ENCODE measurements at regions not wholly inside any gene's neighbourhood (a gene's known extent, or its start where the extent isn't known, plus 50 kb on each side); places are given as distances from the start of the nearest gene placed in this dataset.

GRCh38 chr3:163644172-163644571 is 1434.1 kb downstream of the SI start:
- intact Hi-C loops (cut with micrococcal nuclease): no loop called here
- Histone ChIP-seq H3K4me3 (no peak overlapping the region), H3K27ac (replicated peaks) (no peak overlapping the region), H3K27me3 (ENCODE audit: low read depth) (no peaks in the 10 kb centered on the region), H3K36me3 (no peaks in the 10 kb centered on the region), H3K9me3 (replicated peaks) (peaks cover 26% of the 10 kb centered on the region), H3K4me1 (no peaks in the 10 kb centered on the region)
- no peak for TF ChIP-seq CTCF (IDR thresholded peaks at IDR 0.05; ENCODE audit: borderline replicate concordance)
- no peak for DNase-seq

- H3K9me3 ChIP-seq (replicated peaks): peaks cover 17% of the 10 kb centered on the region
- intact Hi-C loops (cut with micrococcal nuclease): no loop called here
- TF ChIP-seq CTCF (IDR thresholded peaks at IDR 0.05; ENCODE audit: borderline replicate concordance): no peak
These were observed 1445.6 kb downstream of the SI start for GRCh38 chr3:163632722-163633121.

GRCh38 chr3:163626753-163627152 is 1451.5 kb downstream of the SI start:
- no peak for DNase-seq
- Histone ChIP-seq H3K36me3 (no peaks in the 10 kb centered on the region), H3K9me3 (replicated peaks) (peaks cover 5% of the 10 kb centered on the region), H3K4me3 (no peak overlapping the region), H3K4me1 (no peaks in the 10 kb centered on the region), H3K27me3 (ENCODE audit: low read depth) (no peaks in the 10 kb centered on the region), H3K27ac (replicated peaks) (no peak overlapping the region)
- intact Hi-C loops (cut with micrococcal nuclease): no loop called here
- TF ChIP-seq CTCF (IDR thresholded peaks at IDR 0.05; ENCODE audit: borderline replicate concordance): no peak

More at GRCh38 chr3:163632722-163633121, 1445.6 kb downstream of the SI start:
- Histone ChIP-seq H3K4me1 (no peaks in the 10 kb centered on the region), H3K27me3 (ENCODE audit: low read depth) (no peaks in the 10 kb centered on the region), H3K36me3 (no peaks in the 10 kb centered on the region), H3K4me3 (no peak overlapping the region), H3K27ac (replicated peaks) (no peak overlapping the region)
- no peak for DNase-seq

- no peak overlapping the region for H3K4me3 ChIP-seq
- intact Hi-C loops (cut with micrococcal nuclease): no loop called here
- TF ChIP-seq CTCF (IDR thresholded peaks at IDR 0.05; ENCODE audit: borderline replicate concordance): no peak
- no peaks in the 10 kb centered on the region for H3K4me1 ChIP-seq
- DNase-seq: no peak
- no peaks in the 10 kb centered on the region for H3K9me3 ChIP-seq (replicated peaks)
- H3K36me3 ChIP-seq: no peaks in the 10 kb centered on the region
- no peaks in the 10 kb centered on the region for H3K27me3 ChIP-seq (ENCODE audit: low read depth)
- no peak overlapping the region for H3K27ac ChIP-seq (replicated peaks)
These were observed 1455.9 kb downstream of the SI start for GRCh38 chr3:163622384-163622783.

- no peak for DNase-seq
- no peaks in the 10 kb centered on the region for H3K9me3 ChIP-seq (replicated peaks)
- no peaks in the 10 kb centered on the region for H3K27me3 ChIP-seq (ENCODE audit: low read depth)
- H3K27ac ChIP-seq (replicated peaks): no peak overlapping the region
- H3K36me3 ChIP-seq: no peaks in the 10 kb centered on the region
- no peak overlapping the region for H3K4me3 ChIP-seq
- TF ChIP-seq CTCF (IDR thresholded peaks at IDR 0.05; ENCODE audit: borderline replicate concordance): no peak
- no peaks in the 10 kb centered on the region for H3K4me1 ChIP-seq
- intact Hi-C loops (cut with micrococcal nuclease): no loop called here
These were observed 1463.4 kb downstream of the SI start for GRCh38 chr3:163614886-163615285.

GRCh38 chr3:163605915-163606314 is 1472.4 kb downstream of the SI start:
- intact Hi-C loops (cut with micrococcal nuclease): no loop called here
- no peaks in the 10 kb centered on the region for H3K9me3 ChIP-seq (replicated peaks)
- H3K27me3 ChIP-seq (ENCODE audit: low read depth): no peaks in the 10 kb centered on the region
- no peaks in the 10 kb centered on the region for H3K4me1 ChIP-seq
- no peak for DNase-seq
- no peak for TF ChIP-seq CTCF (IDR thresholded peaks at IDR 0.05; ENCODE audit: borderline replicate concordance)
- no peak overlapping the region for H3K4me3 ChIP-seq
- H3K36me3 ChIP-seq: no peaks in the 10 kb centered on the region
- H3K27ac ChIP-seq (replicated peaks): no peak overlapping the region
